ENCODE measurements at regions not wholly inside any gene's neighbourhood (a gene's known extent, or its start where the extent isn't known, plus 50 kb on each side); places are given as distances from the start of the nearest gene placed in this dataset.

DNA sequence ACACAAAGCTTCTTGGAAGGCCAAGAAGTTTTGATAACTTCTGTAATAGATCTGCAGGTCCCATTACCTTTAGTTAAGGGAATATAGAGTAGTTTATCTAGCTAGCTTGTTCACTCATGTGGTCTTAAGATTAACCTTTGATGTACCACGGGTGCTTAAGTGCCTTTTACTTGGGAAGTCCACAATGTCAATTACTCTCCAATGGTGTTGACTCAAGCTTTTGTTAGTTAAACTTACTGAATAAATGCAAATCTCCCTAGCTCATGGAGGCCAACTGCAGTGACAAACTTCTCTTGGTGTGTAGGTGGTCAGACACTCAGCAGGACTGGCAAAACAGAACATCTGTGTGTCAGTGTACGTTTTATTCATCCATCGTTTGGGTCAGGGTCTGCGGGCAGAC, 501.5 kb downstream of the ELAVL2 start:
- H4K20me1 ChIP-seq (ENCODE audit: low read depth), result no peaks in the 10 kb centered on the region
- H3K79me2 ChIP-seq (ENCODE audit: low read depth), result no peaks in the 10 kb centered on the region
- H3K4me2 ChIP-seq, result no peak overlapping the region
- no peak overlapping the region for H2AFZ ChIP-seq (replicated peaks)
- no peak overlapping the region for H3K9ac ChIP-seq
- no peaks in the 10 kb centered on the region for H3K27me3 Mint-ChIP-seq (ENCODE audit: insufficient read depth, low read depth)
- no peak for DNase-seq (ENCODE audit: low spot score)
- no peaks in the 10 kb centered on the region for H3K27me3 ChIP-seq
- H3K4me3 ChIP-seq, result no peak overlapping the region
- no peaks in the 10 kb centered on the region for H3K4me1 ChIP-seq
- H3K36me3 ChIP-seq, result no peaks in the 10 kb centered on the region
- H3K27ac ChIP-seq, result no peak overlapping the region
- no peak overlapping the region for H3K4me3 Mint-ChIP-seq
- H3K4me1 Mint-ChIP-seq, result no peaks in the 10 kb centered on the region
- peaks cover 2% of the 10 kb centered on the region for H3K9me3 Mint-ChIP-seq
- no peak for TF ChIP-seq EZH2 (IDR thresholded peaks at IDR 0.05)
- TF ChIP-seq, protein P1, sequence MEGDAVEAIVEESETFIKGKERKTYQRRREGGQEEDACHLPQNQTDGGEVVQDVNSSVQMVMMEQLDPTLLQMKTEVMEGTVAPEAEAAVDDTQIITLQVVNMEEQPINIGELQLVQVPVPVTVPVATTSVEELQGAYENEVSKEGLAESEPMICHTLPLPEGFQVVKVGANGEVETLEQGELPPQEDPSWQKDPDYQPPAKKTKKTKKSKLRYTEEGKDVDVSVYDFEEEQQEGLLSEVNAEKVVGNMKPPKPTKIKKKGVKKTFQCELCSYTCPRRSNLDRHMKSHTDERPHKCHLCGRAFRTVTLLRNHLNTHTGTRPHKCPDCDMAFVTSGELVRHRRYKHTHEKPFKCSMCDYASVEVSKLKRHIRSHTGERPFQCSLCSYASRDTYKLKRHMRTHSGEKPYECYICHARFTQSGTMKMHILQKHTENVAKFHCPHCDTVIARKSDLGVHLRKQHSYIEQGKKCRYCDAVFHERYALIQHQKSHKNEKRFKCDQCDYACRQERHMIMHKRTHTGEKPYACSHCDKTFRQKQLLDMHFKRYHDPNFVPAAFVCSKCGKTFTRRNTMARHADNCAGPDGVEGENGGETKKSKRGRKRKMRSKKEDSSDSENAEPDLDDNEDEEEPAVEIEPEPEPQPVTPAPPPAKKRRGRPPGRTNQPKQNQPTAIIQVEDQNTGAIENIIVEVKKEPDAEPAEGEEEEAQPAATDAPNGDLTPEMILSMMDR (IDR thresholded peaks at IDR 0.05), result no peak
- no peak for TF ChIP-seq EZH2phosphoT487 (IDR thresholded peaks at IDR 0.05)
- H3K9me3 ChIP-seq (ENCODE audit: low read depth), result no peaks in the 10 kb centered on the region
- H3K36me3 Mint-ChIP-seq, result no peaks in the 10 kb centered on the region
- H3K27ac Mint-ChIP-seq, result no peak overlapping the region
- no peaks in the 10 kb centered on the region for H3F3A ChIP-seq (ENCODE audit: low read depth)

DNA sequence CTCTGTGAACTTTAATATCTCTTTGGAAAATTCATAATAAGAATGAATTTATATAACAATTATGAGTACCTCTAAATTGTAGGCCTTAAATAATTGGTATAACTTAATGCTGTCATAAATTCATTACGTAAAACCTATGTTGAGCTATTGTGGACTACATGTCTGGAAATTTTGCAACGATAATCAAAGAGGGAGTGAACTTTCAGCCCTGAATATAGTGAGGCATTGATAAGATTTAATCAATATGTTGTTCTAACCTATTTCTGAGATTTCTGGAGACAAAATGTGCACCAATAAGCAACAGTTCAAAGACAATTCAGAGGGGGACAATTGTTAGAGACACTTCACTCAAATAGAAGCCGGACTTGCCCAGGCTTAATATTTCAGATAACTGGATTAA, 499.4 kb downstream of the ELAVL2 start:
- Mint-ChIP-seq H3K4me3 (no peak overlapping the region), H3K27ac (no peak overlapping the region), H3K27me3 (ENCODE audit: insufficient read depth, low read depth) (no peaks in the 10 kb centered on the region), H3K9me3 (peaks cover 13% of the 10 kb centered on the region), H3K4me1 (no peaks in the 10 kb centered on the region), H3K36me3 (no peaks in the 10 kb centered on the region)
- Histone ChIP-seq H3K9me3 (ENCODE audit: low read depth) (no peaks in the 10 kb centered on the region), H2AFZ (replicated peaks) (no peak overlapping the region), H3K27ac (no peak overlapping the region), H3K27me3 (no peaks in the 10 kb centered on the region), H3K4me1 (no peaks in the 10 kb centered on the region), H4K20me1 (ENCODE audit: low read depth) (no peaks in the 10 kb centered on the region), H3K36me3 (no peaks in the 10 kb centered on the region), H3K4me2 (no peak overlapping the region), H3K79me2 (ENCODE audit: low read depth) (no peaks in the 10 kb centered on the region), H3F3A (ENCODE audit: low read depth) (no peaks in the 10 kb centered on the region), H3K4me3 (no peak overlapping the region), H3K9ac (no peak overlapping the region)
- DNase-seq (ENCODE audit: low spot score), result no peak
- no peak for TF ChIP-seq EZH2 (IDR thresholded peaks at IDR 0.05)
- TF ChIP-seq, protein P1 (IDR thresholded peaks at IDR 0.05), result no peak
- TF ChIP-seq EZH2phosphoT487 (IDR thresholded peaks at IDR 0.05), result no peak

DNA sequence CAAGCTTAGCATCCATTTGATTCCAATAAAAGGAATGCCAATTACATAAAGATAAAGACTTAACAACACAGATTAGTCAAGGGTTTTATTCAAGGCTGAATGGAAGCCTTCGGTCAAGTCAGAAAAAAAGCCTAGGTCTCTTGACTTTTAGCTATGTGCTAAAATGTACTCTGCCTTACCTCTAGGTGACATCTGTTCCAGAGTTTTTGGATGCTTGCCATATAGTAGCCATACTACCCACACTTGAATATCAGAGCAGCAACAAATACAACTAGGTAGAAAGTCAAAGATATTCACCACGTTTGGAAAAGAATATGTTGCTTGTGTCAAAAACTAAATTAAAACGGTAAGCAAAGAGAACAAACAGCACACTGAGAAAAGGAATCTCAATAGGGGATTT, 484.7 kb downstream of the ELAVL2 start:
- Histone ChIP-seq H3K36me3 (no peaks in the 10 kb centered on the region), H3K9me3 (ENCODE audit: low read depth) (no peaks in the 10 kb centered on the region), H3K79me2 (ENCODE audit: low read depth) (no peaks in the 10 kb centered on the region), H3K27me3 (no peaks in the 10 kb centered on the region), H3K9ac (no peak overlapping the region), H2AFZ (replicated peaks) (no peak overlapping the region), H3K4me2 (no peak overlapping the region), H4K20me1 (ENCODE audit: low read depth) (no peaks in the 10 kb centered on the region), H3K4me3 (no peak overlapping the region), H3K27ac (no peak overlapping the region), H3F3A (ENCODE audit: low read depth) (no peaks in the 10 kb centered on the region), H3K4me1 (peaks cover 16% of the 10 kb centered on the region)
- no peaks in the 10 kb centered on the region for H3K36me3 Mint-ChIP-seq
- H3K9me3 Mint-ChIP-seq, result peaks cover 12% of the 10 kb centered on the region
- H3K4me3 Mint-ChIP-seq, result no peak overlapping the region
- H3K4me1 Mint-ChIP-seq, result no peaks in the 10 kb centered on the region
- TF ChIP-seq EZH2phosphoT487 (IDR thresholded peaks at IDR 0.05) (no peak), EZH2 (IDR thresholded peaks at IDR 0.05) (no peak)
- TF ChIP-seq, protein P1 (IDR thresholded peaks at IDR 0.05), result no peak
- no peak overlapping the region for H3K27ac Mint-ChIP-seq
- peak; percentile 3 for DNase-seq (ENCODE audit: low spot score)
- H3K27me3 Mint-ChIP-seq (ENCODE audit: insufficient read depth, low read depth), result no peaks in the 10 kb centered on the region

Measured in neural progenitor cell (in vitro differentiated cells).